ENCODE measurements at regions not wholly inside any gene's neighbourhood (a gene's known extent, or its start where the extent isn't known, plus 50 kb on each side); places are given as distances from the start of the nearest gene placed in this dataset.

DNA sequence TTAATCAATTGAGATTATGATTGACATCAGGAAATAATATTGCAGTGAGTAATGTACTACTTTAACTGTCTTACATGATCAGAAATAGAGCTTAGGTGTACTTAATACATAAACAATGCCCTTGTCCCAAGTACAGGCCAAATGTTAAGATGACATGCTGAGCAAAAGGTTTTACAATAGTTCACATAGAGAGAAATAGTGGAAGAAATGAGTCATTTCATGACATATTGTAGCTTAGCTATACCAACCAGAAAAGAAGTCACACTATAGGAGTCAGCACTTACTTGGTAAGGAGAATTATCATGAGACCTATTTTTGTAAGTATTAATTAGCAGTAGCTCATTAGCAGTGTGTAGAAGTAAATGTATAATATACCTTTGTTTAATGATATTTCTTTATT lies 96.4 kb upstream of the NANOGP8 start:
- TF ChIP-seq, protein P1, sequence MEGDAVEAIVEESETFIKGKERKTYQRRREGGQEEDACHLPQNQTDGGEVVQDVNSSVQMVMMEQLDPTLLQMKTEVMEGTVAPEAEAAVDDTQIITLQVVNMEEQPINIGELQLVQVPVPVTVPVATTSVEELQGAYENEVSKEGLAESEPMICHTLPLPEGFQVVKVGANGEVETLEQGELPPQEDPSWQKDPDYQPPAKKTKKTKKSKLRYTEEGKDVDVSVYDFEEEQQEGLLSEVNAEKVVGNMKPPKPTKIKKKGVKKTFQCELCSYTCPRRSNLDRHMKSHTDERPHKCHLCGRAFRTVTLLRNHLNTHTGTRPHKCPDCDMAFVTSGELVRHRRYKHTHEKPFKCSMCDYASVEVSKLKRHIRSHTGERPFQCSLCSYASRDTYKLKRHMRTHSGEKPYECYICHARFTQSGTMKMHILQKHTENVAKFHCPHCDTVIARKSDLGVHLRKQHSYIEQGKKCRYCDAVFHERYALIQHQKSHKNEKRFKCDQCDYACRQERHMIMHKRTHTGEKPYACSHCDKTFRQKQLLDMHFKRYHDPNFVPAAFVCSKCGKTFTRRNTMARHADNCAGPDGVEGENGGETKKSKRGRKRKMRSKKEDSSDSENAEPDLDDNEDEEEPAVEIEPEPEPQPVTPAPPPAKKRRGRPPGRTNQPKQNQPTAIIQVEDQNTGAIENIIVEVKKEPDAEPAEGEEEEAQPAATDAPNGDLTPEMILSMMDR (conservative IDR thresholded peaks at IDR 0.05), result no peak
- Histone ChIP-seq H3K23ac (ENCODE audit: insufficient read length, low read depth, low read length) (no peak overlapping the region), H3K9me3 (ENCODE audit: control insufficient read depth, low read depth, low read length) (no peaks in the 10 kb centered on the region), H4K91ac (ENCODE audit: insufficient read length, low read depth, low read length) (no peak overlapping the region), H3K14ac (ENCODE audit: insufficient read depth, low read length) (no peak overlapping the region), H3K4me1 (ENCODE audit: insufficient read depth, low read length) (peaks cover 4% of the 10 kb centered on the region; the same call in 1 of the 2 replicates), H3K56ac (ENCODE audit: insufficient read length, low read depth, low read length) (no peak overlapping the region), H3T11ph (ENCODE audit: low read length) (no peak overlapping the region), H3K9ac (ENCODE audit: extremely low read depth, insufficient read length, low read length) (no peak overlapping the region), H4K8ac (replicated peaks; ENCODE audit: insufficient read length, low read depth, low read length) (no peak overlapping the region), H2BK12ac (ENCODE audit: insufficient read length, low read depth, low read length) (no peak overlapping the region), H2BK20ac (ENCODE audit: low read depth, low read length, poor library complexity, severe bottlenecking) (no peak overlapping the region), H3K27me3 (ENCODE audit: insufficient read depth, low read length) (no peaks in the 10 kb centered on the region), H3K4ac (ENCODE audit: low read depth, low read length) (no peak overlapping the region), H2BK120ac (ENCODE audit: low read depth, low read length, poor library complexity, severe bottlenecking) (no peak overlapping the region), H4K5ac (ENCODE audit: insufficient read length, low read depth, low read length) (no peak overlapping the region), H3K18ac (ENCODE audit: insufficient read length, low read depth, low read length) (no peak overlapping the region), H2BK5ac (ENCODE audit: insufficient read length, low read length) (no peak overlapping the region), H3K23me2 (ENCODE audit: insufficient read length, low read depth, low read length, poor library complexity, severe bottlenecking) (no peaks in the 10 kb centered on the region), H3K27ac (ENCODE audit: insufficient read length, low read depth, low read length) (no peak overlapping the region), H3K79me1 (ENCODE audit: insufficient read depth, low read depth, low read length, poor library complexity, severe bottlenecking) (no peaks in the 10 kb centered on the region), H4K20me1 (ENCODE audit: control insufficient read depth, insufficient read depth, insufficient read length) (no peaks in the 10 kb centered on the region), H2BK15ac (ENCODE audit: low read depth, low read length) (no peak overlapping the region), H2AFZ (ENCODE audit: low read length) (no peak overlapping the region), H3K4me2 (ENCODE audit: insufficient read depth, insufficient read length, low read length) (no peak overlapping the region), H3K79me2 (ENCODE audit: insufficient read depth, low read length) (no peaks in the 10 kb centered on the region), H2AK5ac (ENCODE audit: insufficient read length, low read length) (no peak overlapping the region)
- H3K27ac Mint-ChIP-seq, result no peak overlapping the region
- no peak overlapping the region for H3K4me3 Mint-ChIP-seq
- H3K4me1 Mint-ChIP-seq, result peaks cover 44 to 45% of the 10 kb centered on the region in 2 experiments
- peaks cover 31% of the 10 kb centered on the region for H3K27me3 Mint-ChIP-seq (ENCODE audit: low read depth)
- peaks cover 0 to 3% (median 0%) of the 10 kb centered on the region in 3 experiments; a peak in 1 of 7 replicates for H3K36me3 Mint-ChIP-seq (ENCODE audit: insufficient read depth in 1 of 3, low read depth in 3 of 3)
- no peaks in the 10 kb centered on the region; a peak in 2 of 5 replicates for H3K9me3 Mint-ChIP-seq
- DNase-seq, result no peak
